ENCODE measurements at regions not wholly inside any gene's neighbourhood (a gene's known extent, or its start where the extent isn't known, plus 50 kb on each side); places are given as distances from the start of the nearest gene placed in this dataset.

GRCh38 chr4:134632056-134632455 lies 430.5 kb upstream of the PABPC4L start:
- TF ChIP-seq CTCF (IDR thresholded peaks at IDR 0.05; ENCODE audit: insufficient read depth, low read length, poor library complexity, severe bottlenecking) (no peak), EZH2phosphoT487 (conservative IDR thresholded peaks at IDR 0.05; ENCODE audit: low read length) (no peak)

Data from SU-DHL-6 (cell line).